ENCODE measurements at regions not wholly inside any gene's neighbourhood (a gene's known extent, or its start where the extent isn't known, plus 50 kb on each side); places are given as distances from the start of the nearest gene placed in this dataset.

DNA sequence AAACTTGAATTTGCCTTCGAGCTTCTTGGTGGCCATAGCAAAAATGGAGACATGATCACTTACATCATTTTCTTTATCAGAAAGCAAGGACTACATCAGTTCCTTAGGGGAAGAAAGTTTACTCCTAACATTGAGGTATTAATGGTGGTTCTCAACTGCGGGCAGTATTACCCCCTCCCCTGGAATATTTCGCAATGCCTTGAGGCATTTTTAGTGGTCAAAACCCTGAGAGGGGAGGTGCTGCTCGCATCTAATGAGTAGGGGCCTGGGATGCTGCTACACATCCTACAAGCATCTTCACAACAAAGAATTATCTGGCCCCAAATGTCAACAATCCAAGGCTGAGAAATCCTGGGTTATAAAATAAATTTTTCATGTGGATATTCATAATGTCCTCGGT, 222.2 kb upstream of the TSHZ2 start:
- Histone ChIP-seq H3K36me3 (ENCODE audit: control insufficient read depth in 4 of 4, insufficient read depth in 3 of 4, low read depth in 1 of 4, low read length in 3 of 4) (no peaks in the 10 kb centered on the region), H3K27me3 (ENCODE audit: control insufficient read depth in 4 of 4, insufficient read depth in 4 of 4, low read length in 3 of 4) (no peaks in the 10 kb centered on the region), H3K4me3 (ENCODE audit: low read depth in 1 of 3, low read length in 3 of 3) (no peak overlapping the region), H3K9me3 (ENCODE audit: control insufficient read depth in 4 of 4, low read length in 3 of 4) (no peaks in the 10 kb centered on the region), H3K27ac (ENCODE audit: low read depth in 1 of 2, low read length in 2 of 2) (no peak overlapping the region), H3K4me1 (ENCODE audit: control insufficient read depth in 4 of 4, insufficient read depth in 4 of 4, low read length in 3 of 4) (no peaks in the 10 kb centered on the region), H3K9ac (ENCODE audit: low read depth in 1 of 2, low read length in 2 of 2) (no peak overlapping the region)
- DNase-seq (ENCODE audit: low spot score) = no peak
- WGBS = 85% methylated on average over 5 of the region's 5 CpGs
- TF ChIP-seq FOXA2 (IDR thresholded peaks at IDR 0.05) (no peak), RAD21 (IDR thresholded peaks at IDR 0.05) (no peak), HNF4A (conservative IDR thresholded peaks at IDR 0.05) (no peak), YY1 (IDR thresholded peaks at IDR 0.05) (no peak), FOXA1 (IDR thresholded peaks at IDR 0.05) (no peak), HNF4G (IDR thresholded peaks at IDR 0.05) (no peak), TAF1 (conservative IDR thresholded peaks at IDR 0.05) (no peak), NR2F2 (IDR thresholded peaks at IDR 0.05) (no peak), SP1 (IDR thresholded peaks at IDR 0.05) (no peak), RXRA (IDR thresholded peaks at IDR 0.05) (no peak), EGR1 (IDR thresholded peaks at IDR 0.05; ENCODE audit: low read depth in 2 of 2) (no peak), GABPA (IDR thresholded peaks at IDR 0.05 in 1 of 2, conservative IDR thresholded peaks at IDR 0.05 in 1 of 2) (no peak), JUND (IDR thresholded peaks at IDR 0.05) (no peak)
- TF ChIP-seq, protein P1, sequence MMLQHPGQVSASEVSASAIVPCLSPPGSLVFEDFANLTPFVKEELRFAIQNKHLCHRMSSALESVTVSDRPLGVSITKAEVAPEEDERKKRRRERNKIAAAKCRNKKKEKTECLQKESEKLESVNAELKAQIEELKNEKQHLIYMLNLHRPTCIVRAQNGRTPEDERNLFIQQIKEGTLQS (IDR thresholded peaks at IDR 0.05) = no peak
- TF ChIP-seq, protein P2, sequence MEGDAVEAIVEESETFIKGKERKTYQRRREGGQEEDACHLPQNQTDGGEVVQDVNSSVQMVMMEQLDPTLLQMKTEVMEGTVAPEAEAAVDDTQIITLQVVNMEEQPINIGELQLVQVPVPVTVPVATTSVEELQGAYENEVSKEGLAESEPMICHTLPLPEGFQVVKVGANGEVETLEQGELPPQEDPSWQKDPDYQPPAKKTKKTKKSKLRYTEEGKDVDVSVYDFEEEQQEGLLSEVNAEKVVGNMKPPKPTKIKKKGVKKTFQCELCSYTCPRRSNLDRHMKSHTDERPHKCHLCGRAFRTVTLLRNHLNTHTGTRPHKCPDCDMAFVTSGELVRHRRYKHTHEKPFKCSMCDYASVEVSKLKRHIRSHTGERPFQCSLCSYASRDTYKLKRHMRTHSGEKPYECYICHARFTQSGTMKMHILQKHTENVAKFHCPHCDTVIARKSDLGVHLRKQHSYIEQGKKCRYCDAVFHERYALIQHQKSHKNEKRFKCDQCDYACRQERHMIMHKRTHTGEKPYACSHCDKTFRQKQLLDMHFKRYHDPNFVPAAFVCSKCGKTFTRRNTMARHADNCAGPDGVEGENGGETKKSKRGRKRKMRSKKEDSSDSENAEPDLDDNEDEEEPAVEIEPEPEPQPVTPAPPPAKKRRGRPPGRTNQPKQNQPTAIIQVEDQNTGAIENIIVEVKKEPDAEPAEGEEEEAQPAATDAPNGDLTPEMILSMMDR (IDR thresholded peaks at IDR 0.05; ENCODE audit: low read depth, low read length, missing input control) = no peak
- TF ChIP-seq, protein P3, sequence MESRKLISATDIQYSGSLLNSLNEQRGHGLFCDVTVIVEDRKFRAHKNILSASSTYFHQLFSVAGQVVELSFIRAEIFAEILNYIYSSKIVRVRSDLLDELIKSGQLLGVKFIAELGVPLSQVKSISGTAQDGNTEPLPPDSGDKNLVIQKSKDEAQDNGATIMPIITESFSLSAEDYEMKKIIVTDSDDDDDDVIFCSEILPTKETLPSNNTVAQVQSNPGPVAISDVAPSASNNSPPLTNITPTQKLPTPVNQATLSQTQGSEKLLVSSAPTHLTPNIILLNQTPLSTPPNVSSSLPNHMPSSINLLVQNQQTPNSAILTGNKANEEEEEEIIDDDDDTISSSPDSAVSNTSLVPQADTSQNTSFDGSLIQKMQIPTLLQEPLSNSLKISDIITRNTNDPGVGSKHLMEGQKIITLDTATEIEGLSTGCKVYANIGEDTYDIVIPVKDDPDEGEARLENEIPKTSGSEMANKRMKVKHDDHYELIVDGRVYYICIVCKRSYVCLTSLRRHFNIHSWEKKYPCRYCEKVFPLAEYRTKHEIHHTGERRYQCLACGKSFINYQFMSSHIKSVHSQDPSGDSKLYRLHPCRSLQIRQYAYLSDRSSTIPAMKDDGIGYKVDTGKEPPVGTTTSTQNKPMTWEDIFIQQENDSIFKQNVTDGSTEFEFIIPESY (IDR thresholded peaks at IDR 0.05) = no peak

DNA sequence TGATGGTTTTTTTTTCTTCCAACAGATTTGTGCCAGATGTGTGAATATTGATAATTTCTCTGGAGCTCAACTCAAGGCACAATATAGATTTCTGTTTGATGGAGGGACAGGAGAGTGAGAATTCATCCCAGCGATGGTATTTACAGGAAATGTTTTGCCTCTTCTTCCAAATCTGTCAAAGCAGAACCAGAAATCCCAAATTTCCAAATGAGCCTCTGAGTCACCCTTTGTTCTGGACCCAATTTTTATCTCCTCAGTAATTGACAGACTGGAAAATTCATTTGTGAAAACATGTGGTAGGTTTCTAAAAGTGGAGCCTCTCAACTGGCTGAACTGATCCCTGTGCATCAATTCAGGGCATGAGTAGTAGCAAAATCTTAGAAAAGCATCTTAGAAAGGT, 223.2 kb upstream of the TSHZ2 start:
- no peak for DNase-seq (ENCODE audit: low spot score)
- Histone ChIP-seq H3K27me3 (ENCODE audit: control insufficient read depth in 4 of 4, insufficient read depth in 4 of 4, low read length in 3 of 4) (no peaks in the 10 kb centered on the region), H3K4me3 (ENCODE audit: low read depth in 1 of 3, low read length in 3 of 3) (no peak overlapping the region), H3K9ac (ENCODE audit: low read depth in 1 of 2, low read length in 2 of 2) (no peak overlapping the region), H3K4me1 (ENCODE audit: control insufficient read depth in 4 of 4, insufficient read depth in 4 of 4, low read length in 3 of 4) (no peaks in the 10 kb centered on the region), H3K27ac (ENCODE audit: low read depth in 1 of 2, low read length in 2 of 2) (no peak overlapping the region), H3K36me3 (ENCODE audit: control insufficient read depth in 4 of 4, insufficient read depth in 3 of 4, low read depth in 1 of 4, low read length in 3 of 4) (no peaks in the 10 kb centered on the region), H3K9me3 (ENCODE audit: control insufficient read depth in 4 of 4, low read length in 3 of 4) (no peaks in the 10 kb centered on the region)
- TF ChIP-seq SP1 (IDR thresholded peaks at IDR 0.05) (no peak), RXRA (IDR thresholded peaks at IDR 0.05) (no peak)
- WGBS = 84% methylated on average over 1 of the region's 1 CpG

DNA sequence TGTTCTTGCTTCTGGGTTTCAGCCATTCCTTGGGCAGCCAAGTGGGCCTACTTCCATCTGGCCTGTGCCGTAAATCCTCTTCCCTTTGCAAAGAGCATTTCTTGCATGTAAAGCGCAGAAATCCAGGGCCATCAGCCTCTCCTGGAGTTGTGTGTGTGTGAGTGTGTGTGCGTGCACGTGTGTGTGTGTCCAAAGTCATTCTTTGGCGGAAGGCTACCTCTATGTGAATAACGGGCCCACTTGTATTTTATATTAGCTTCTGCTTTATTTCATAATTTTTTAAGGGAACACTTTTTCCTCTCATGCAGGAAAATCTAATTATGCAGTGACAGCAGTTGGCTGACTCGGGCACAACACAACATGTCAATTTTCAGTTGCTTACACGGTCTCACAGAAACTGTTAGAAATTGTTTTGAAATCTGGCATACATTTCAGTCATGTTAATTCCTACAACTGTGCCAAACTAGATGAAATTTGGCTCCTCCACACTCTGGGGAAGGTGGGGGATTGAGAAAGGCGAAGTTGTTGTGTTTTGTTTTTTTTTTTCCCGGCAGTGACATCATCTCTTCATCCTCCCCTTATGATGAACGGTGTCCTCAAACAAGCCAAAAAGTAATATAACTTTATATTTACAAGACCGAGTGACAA, 223.7 kb upstream of the TSHZ2 start:
- no peak for TF ChIP-seq YY1 (IDR thresholded peaks at IDR 0.05)
- no peak for TF ChIP-seq RXRA (IDR thresholded peaks at IDR 0.05)
- TF ChIP-seq, protein P4, sequence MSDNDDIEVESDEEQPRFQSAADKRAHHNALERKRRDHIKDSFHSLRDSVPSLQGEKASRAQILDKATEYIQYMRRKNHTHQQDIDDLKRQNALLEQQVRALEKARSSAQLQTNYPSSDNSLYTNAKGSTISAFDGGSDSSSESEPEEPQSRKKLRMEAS (IDR thresholded peaks at IDR 0.05) = no peak
- no peak for DNase-seq (ENCODE audit: low spot score)
- no peak overlapping the region for H3K27ac ChIP-seq (ENCODE audit: low read depth in 1 of 2, low read length in 2 of 2)
- no peak overlapping the region for H3K9ac ChIP-seq (ENCODE audit: low read depth in 1 of 2, low read length in 2 of 2)
- no peaks in the 10 kb centered on the region for H3K4me1 ChIP-seq (ENCODE audit: control insufficient read depth in 4 of 4, insufficient read depth in 4 of 4, low read length in 3 of 4)
- H3K9me3 ChIP-seq (ENCODE audit: control insufficient read depth in 4 of 4, low read length in 3 of 4) = no peaks in the 10 kb centered on the region
- H3K27me3 ChIP-seq (ENCODE audit: control insufficient read depth in 4 of 4, insufficient read depth in 4 of 4, low read length in 3 of 4) = no peaks in the 10 kb centered on the region
- no peak overlapping the region for H3K4me3 ChIP-seq (ENCODE audit: low read depth in 1 of 3, low read length in 3 of 3)
- no peaks in the 10 kb centered on the region for H3K36me3 ChIP-seq (ENCODE audit: control insufficient read depth in 4 of 4, insufficient read depth in 3 of 4, low read depth in 1 of 4, low read length in 3 of 4)
- WGBS = 84% methylated on average over 12 of the region's 12 CpGs
